ENCODE measurements at regions not wholly inside any gene's neighbourhood (a gene's known extent, or its start where the extent isn't known, plus 50 kb on each side); places are given as distances from the start of the nearest gene placed in this dataset.

GRCh38 chr18:47448956-47449355, 197.5 kb upstream of the SKOR2 start:
- no TSS peak for BruUV-seq (replicated peaks)
- in situ Hi-C loops (cut with HindIII; ENCODE audit: extremely low pct_ligation_motif_present, low pct_unique_long_range_greater_than_20kb) = no loop called here
- TF ChIP-seq ZNF567 (CRISPR knock-in tag; IDR thresholded peaks at IDR 0.05; ENCODE audit: borderline replicate concordance) = no peak
- TF ChIP-seq LBX2 (CRISPR knock-in tag; IDR thresholded peaks at IDR 0.05; ENCODE audit: borderline replicate concordance) = no peak
- no peak for TF ChIP-seq HOXA7 (CRISPR knock-in tag; IDR thresholded peaks at IDR 0.05)
- no peak for TF ChIP-seq ZNF557 (CRISPR knock-in tag; IDR thresholded peaks at IDR 0.05)
- TF ChIP-seq SIX1 (CRISPR knock-in tag; IDR thresholded peaks at IDR 0.05; ENCODE audit: borderline replicate concordance) = no peak
- no peak for TF ChIP-seq PHF5A (CRISPR knock-in tag; IDR thresholded peaks at IDR 0.05; ENCODE audit: low read depth, unreplicated experiment)
- TF ChIP-seq ZNF343 (CRISPR knock-in tag; IDR thresholded peaks at IDR 0.05) = no peak
- no peak for TF ChIP-seq ZNF775 (CRISPR knock-in tag; IDR thresholded peaks at IDR 0.05; ENCODE audit: borderline replicate concordance)
- no peak for TF ChIP-seq ZNF101 (CRISPR knock-in tag; IDR thresholded peaks at IDR 0.05; ENCODE audit: borderline replicate concordance, low read depth)
- no peak for TF ChIP-seq ISL2 (CRISPR knock-in tag; IDR thresholded peaks at IDR 0.05)
- no peak for TF ChIP-seq ZNF260 (CRISPR knock-in tag; IDR thresholded peaks at IDR 0.05; ENCODE audit: borderline replicate concordance, low read depth)
- TF ChIP-seq ZNF761 (CRISPR knock-in tag; conservative IDR thresholded peaks at IDR 0.05) = no peak
- no peak for TF ChIP-seq FOXK1 (CRISPR knock-in tag; IDR thresholded peaks at IDR 0.05; ENCODE audit: borderline replicate concordance, low read depth)
- TF ChIP-seq ZNF740 (CRISPR knock-in tag; IDR thresholded peaks at IDR 0.05) = no peak

More at GRCh38 chr18:47448956-47449355, 197.5 kb upstream of the SKOR2 start:
- ChIA-PET POLR2A (no interaction called here), CTCF (ENCODE audit: low intra/inter-chr PET ratio, low total read pairs) (no interaction called here)
- Histone ChIP-seq H3K79me2 (ENCODE audit: insufficient read depth, low read length) (no peaks in the 10 kb centered on the region), H3K36me3 (replicated peaks in 1 of 2; ENCODE audit: control insufficient read depth in 1 of 2, insufficient read depth in 2 of 2, low read length in 2 of 2) (no peaks in the 10 kb centered on the region), H3K4me2 (ENCODE audit: low read depth, low read length) (no peak overlapping the region), H3K9ac (ENCODE audit: insufficient read depth, low read depth, low read length) (no peak overlapping the region), H2AFZ (ENCODE audit: low read length) (no peak overlapping the region), H3K4me3 (replicated peaks in 1 of 3; ENCODE audit: insufficient read depth in 1 of 3, low read depth in 2 of 3, low read length in 3 of 3) (no peak overlapping the region), H3K9me3 (ENCODE audit: low read length) (peaks cover 4% of the 10 kb centered on the region; the same call in 1 of the 2 replicates), H3K27me3 (ENCODE audit: control insufficient read depth in 1 of 2, insufficient read depth in 2 of 2, low read length in 2 of 2) (peaks cover 0 to 4% of the 10 kb centered on the region in 2 experiments; a peak in 2 of 5 replicates), H3K27ac (ENCODE audit: extremely low read length, insufficient read depth, low read length) (no peak overlapping the region), H3K4me1 (ENCODE audit: insufficient read depth, low read length) (no peaks in the 10 kb centered on the region), H4K20me1 (ENCODE audit: insufficient read depth, low read length) (no peaks in the 10 kb centered on the region)
- DNase-seq (ENCODE audit: low spot score) = no peak
- no peak for ATAC-seq
- intact Hi-C loops (cut with micrococcal nuclease; ENCODE audit: unreplicated experiment) = no loop called here
- WGBS (ENCODE audit: low lambda C conversion rate) = 16% methylated on average over 5 of the region's 6 CpGs
- FAIRE-seq = no peak
